Glomerular visceral epithelial cell (primary cell): ENCODE measurements at regions not wholly inside any gene's neighbourhood (a gene's known extent, or its start where the extent isn't known, plus 50 kb on each side); places are given as distances from the start of the nearest gene placed in this dataset.
A peak's percentile ranks its signal among the peaks of the same experiment; 100 is the strongest.

ENCODE experiments used
- DNase-seq: peaks from one replicate; pipeline ENCODE4 v3.0.0-alpha.2; 2016; ENCODE audit errors: extremely low spot score

GRCh38 chr5:34486160-34486848 is 169.8 kb upstream of the RAI14 start:
- DNase-seq = peak; percentile 87

- no peak for DNase-seq
Observed at GRCh38 chr5:34486849-34487158, 169.3 kb upstream of the RAI14 start.

- peak; percentile 54 for DNase-seq
Observed at GRCh38 chr5:34487159-34487879, 168.8 kb upstream of the RAI14 start.

DNA sequence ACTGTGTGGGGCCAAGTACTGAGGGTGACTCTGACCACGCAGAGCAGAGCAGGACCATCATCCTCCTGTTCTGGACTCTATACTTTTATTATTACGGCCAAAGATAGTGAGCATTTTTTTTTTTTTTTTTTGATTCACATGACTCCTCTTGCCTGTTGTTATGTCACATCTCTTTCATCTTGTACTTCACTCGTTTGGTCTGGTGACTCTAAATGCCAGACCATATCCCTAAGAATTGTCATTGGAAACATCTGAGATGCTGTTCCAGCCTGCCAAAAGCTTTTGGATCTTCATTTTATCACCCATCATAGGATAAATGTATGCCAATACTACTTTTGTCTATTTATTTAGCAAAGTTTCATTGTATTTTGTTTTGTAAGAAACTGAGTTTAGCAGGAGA is 168.2 kb upstream of the RAI14 start:
- DNase-seq = no peak

DNA sequence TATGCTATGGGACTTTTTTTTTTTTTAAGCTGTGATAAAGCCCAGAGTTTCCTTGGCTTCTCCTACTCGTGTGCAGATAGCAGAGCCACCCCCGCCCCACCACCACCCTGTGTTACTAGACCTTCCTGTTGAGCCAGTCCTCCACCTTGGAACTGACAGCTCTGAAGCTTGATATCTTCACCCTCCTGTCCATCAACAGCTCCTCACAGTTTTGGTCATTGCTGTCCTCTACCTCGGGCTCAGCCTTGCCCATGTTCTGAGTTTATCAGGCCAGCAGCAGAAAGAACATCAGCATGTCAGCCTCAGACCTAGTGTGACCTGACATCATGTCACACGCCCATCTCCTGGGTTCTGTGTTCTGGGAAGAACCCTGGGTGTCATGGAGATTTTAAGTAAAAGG is 167.1 kb upstream of the RAI14 start:
- no peak for DNase-seq

- DNase-seq = no peak
Observed at GRCh38 chr5:34490506-34491250, 165.4 kb upstream of the RAI14 start.

DNA sequence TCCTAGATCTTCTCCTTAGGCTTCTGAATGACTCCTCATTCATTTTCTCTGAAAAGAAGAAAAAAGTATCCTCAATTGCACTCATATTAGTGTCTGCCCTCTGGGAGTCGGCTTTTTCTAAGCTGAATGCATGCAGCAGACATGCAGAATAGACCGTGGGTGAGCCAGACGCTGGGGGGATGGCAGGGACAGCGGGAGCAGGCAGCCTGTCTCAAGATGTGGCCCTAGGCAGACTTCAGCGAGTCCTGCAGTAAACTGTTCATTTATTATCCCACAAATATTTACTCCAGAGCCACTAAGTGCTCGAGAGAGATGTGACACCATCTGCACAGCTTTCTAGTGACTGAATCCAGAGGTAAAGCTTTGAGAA is 164.9 kb upstream of the RAI14 start:
- DNase-seq = no peak

GRCh38 chr5:34494111-34494755 is 161.9 kb upstream of the RAI14 start:
- no peak for DNase-seq

DNA sequence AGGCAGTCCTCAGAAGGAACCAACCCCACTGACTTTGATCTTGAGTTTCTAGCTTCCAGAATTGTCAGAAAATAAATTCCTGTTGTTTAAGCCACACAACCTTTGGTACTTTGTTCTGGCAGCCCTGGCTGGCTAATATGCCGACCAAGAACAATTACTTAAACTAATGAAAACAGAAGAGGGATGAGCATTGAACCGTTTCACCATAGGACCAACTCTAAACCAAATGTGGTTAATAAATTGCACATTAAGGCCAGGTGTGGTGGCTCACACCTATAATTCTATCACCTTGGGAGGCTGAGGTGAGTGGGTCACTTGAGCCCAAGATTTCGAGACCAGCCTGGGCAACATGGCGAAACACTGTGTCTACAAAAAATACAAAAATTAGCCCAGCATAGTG is 160.9 kb upstream of the RAI14 start:
- no peak for DNase-seq

GRCh38 chr5:34496260-34496691 is 159.9 kb upstream of the RAI14 start:
- DNase-seq = no peak

DNA sequence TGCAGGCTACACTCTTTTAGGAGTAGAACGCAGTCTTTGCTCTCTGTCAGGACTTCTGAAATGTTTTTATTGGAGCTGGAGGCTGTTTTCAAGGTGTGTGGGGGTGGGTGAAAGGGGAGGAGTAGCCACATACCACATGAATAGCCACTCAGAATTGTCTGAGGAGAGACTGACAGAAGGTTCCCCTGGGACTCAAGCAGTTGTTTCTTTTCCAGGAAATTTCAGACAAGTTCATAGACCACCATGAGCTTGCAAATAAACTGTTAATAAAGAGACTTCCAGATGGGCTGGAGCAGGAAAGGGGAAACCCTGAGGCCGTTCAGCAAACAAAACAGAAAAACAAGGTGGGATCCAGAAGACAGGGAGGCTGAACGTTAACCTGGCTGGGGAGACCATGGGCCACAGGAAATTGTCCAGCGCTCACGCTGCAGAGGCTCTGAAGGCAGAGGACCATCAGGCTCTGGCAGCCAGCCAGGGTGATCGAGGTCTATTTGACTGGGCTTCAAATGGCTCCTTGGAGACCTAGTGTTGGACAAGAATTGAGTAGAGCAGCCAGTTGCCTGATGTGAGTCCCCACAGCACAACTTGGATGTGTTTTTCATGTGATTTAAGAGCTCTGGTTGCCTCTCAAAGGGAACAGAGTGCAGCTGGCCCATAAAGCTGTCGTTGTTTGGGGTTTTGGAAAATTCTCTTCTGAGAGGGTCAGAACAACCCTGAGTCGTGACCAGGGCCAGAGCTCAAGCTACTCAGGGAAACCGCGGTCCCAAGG is 159.2 kb upstream of the RAI14 start:
- DNase-seq = no peak

GRCh38 chr5:34497470-34497808 is 158.7 kb upstream of the RAI14 start:
- DNase-seq = no peak

GRCh38 chr5:34498572-34498971 is 157.6 kb upstream of the RAI14 start:
- DNase-seq = no peak

GRCh38 chr5:34499001-34499734 is 157.0 kb upstream of the RAI14 start:
- DNase-seq = peak; percentile 76

DNA sequence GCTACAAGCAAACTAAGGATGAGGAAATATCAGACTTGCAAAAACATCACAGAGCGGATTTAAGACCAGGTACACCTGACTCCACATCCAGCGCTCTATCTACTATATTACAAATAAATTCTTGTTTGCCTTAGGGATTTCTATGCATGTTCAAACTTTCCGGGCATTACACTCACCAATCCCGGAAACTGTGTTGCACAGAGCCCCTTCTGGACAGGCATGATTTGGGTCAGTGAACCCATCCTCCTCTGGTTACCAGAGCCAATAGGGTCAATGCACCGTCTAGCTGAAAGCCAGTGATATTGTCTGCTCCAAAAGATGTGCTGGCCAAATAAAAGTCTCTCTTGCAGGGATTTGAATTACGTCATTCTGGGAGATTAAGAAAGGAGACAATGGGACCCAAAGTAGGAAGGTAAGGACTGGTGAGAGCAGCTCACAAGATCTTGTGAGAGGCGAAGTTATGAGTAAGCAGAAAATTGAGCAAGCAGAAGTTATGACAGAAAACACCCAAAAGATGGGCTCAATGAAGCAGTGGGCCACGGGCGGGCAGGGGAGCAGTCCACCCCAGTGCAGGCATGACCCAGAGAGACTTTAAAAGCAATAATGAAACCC is 155.8 kb upstream of the RAI14 start:
- DNase-seq = no peak

- DNase-seq = no peak
Observed at GRCh38 chr5:34501016-34501415, 155.1 kb upstream of the RAI14 start.

- DNase-seq = peak; percentile 82
Observed at GRCh38 chr5:34501840-34502239, 154.3 kb upstream of the RAI14 start.

- DNase-seq = no peak
Observed at GRCh38 chr5:34502581-34502980, 153.5 kb upstream of the RAI14 start.

- no peak for DNase-seq
Observed at GRCh38 chr5:34503379-34504253, 152.5 kb upstream of the RAI14 start.

DNA sequence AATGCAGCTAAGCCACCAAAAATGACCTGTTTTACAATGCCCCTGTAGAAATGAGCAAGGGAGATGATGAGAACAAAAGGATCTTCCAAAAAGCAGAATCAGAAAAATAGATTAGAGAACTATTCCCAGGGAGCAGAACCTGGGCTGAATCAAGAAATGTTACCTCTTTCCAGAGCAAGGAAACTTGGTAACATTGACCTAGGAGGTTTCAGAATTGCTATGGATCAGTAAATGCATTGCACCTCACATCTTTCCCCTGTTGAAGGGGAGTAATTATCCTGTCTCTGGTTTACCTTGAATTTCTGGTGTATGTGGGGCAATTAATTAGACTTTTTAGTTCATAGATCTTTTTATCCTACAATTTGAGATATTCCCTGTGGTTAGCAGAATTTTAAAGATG is 151.2 kb upstream of the RAI14 start:
- DNase-seq = no peak
